ENCODE measurements at regions not wholly inside any gene's neighbourhood (a gene's known extent, or its start where the extent isn't known, plus 50 kb on each side); places are given as distances from the start of the nearest gene placed in this dataset.

DNA sequence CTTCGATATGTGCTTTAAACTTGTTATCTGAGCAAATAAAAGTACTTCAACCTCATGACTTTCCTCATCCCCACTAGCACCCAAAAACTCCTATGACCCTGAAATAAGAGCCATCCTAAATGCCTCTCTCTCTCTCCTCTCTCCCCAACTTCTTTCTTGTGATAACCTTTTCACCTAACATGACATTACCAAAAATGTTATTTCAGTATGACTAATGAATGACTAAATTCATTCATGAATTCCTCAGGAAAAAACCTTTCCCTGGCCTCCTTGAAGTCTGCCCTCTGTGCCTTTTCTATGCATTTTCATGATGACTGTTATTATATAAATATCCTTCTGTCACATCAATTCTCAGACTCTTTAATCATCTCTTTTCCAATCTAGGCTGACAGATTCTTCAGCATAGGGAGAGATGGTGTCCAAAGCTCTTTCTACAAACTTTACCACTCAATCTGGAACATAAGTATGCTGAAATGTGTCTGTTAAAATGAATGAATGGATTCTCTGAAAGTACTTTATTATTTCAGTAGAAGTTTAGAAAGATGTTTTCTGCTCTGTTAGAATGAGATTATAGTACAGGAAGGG, 114.3 kb upstream of the GGTLC1 start:
- Histone ChIP-seq H3K27ac (no peak overlapping the region), H3K9me3 (no peaks in the 10 kb centered on the region), H3K27me3 (no peaks in the 10 kb centered on the region), H3K36me3 (no peaks in the 10 kb centered on the region), H3K4me3 (no peak overlapping the region), H3K4me1 (no peaks in the 10 kb centered on the region)
- TF ChIP-seq, protein P1, sequence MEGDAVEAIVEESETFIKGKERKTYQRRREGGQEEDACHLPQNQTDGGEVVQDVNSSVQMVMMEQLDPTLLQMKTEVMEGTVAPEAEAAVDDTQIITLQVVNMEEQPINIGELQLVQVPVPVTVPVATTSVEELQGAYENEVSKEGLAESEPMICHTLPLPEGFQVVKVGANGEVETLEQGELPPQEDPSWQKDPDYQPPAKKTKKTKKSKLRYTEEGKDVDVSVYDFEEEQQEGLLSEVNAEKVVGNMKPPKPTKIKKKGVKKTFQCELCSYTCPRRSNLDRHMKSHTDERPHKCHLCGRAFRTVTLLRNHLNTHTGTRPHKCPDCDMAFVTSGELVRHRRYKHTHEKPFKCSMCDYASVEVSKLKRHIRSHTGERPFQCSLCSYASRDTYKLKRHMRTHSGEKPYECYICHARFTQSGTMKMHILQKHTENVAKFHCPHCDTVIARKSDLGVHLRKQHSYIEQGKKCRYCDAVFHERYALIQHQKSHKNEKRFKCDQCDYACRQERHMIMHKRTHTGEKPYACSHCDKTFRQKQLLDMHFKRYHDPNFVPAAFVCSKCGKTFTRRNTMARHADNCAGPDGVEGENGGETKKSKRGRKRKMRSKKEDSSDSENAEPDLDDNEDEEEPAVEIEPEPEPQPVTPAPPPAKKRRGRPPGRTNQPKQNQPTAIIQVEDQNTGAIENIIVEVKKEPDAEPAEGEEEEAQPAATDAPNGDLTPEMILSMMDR (IDR thresholded peaks at IDR 0.05), result no peak
- no peak for TF ChIP-seq POLR2A (IDR thresholded peaks at IDR 0.05)
- no peak for DNase-seq

DNA sequence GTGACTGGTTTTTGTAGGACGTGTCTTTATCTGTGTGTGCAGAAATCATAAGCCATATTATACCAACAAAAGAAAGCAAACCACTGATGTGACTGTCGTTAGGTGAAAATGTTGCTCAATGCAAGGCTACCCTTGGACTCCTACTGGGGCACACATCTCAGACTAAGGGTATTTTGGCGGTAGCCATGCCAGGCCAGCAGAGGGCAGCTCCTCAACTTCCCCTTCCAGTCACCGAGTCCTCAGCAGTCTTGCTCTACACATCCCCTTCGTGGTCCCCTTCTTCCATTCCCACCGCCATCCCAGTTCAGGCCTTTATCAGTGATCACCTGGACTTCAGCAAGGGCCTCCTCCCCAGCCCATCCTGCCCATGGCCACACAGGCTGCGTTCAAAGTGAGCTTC, 113.7 kb upstream of the GGTLC1 start:
- peak in 1 of 3 donors; percentile 51 for DNase-seq
- no peaks in the 10 kb centered on the region for H3K4me1 ChIP-seq
- H3K27me3 ChIP-seq, result no peaks in the 10 kb centered on the region

DNA sequence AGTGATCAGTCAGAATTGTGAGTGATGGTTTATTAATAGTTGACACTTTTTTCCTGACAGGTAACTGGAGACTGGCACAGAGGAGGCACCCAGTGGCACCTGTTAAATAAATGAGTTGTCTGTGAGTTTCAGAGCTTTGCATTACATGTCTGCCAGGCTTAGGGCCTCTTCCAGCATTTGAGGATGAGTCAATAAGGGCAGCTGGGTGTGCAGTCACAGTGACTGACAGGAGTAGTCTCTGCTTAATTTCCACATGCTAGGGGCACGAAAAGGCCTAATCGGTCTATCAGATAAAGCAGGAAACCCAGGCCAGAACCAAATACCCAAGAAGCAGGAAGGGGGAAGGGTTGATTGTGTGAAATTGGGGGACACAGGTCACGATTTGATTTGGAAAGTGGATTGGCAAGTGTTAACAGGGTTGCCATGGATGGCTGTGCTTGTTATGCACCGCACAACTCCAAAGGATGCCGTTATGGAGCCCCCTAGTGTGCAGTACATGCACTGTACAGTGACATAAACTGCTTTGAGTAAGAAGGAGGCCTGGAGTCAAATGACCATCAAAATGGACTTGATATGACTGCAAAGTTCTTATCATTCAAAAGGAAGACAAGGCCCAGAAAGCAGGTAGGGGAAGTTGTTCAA, 111.9 kb upstream of the GGTLC1 start:
- H3K9me3 ChIP-seq, result no peaks in the 10 kb centered on the region
- no peak overlapping the region for H3K4me3 ChIP-seq
- no peaks in the 10 kb centered on the region for H3K27me3 ChIP-seq
- no peaks in the 10 kb centered on the region for H3K36me3 ChIP-seq
- TF ChIP-seq POLR2A (IDR thresholded peaks at IDR 0.05), result no peak
- TF ChIP-seq, protein P1 (IDR thresholded peaks at IDR 0.05), result peak in 5 of 6 experiments; percentile 34 to 65 (median 54)
- peak in 2 of 3 donors; percentile 19 to 65 for DNase-seq
- H3K27ac ChIP-seq, result no peak overlapping the region
- no peaks in the 10 kb centered on the region for H3K4me1 ChIP-seq

More for the DNA sequence above, 113.7 kb upstream of the GGTLC1 start:
- H3K4me3 ChIP-seq, result no peak overlapping the region
- no peak overlapping the region for H3K27ac ChIP-seq
- no peaks in the 10 kb centered on the region for H3K36me3 ChIP-seq
- H3K9me3 ChIP-seq, result no peaks in the 10 kb centered on the region
- TF ChIP-seq, protein P1 (IDR thresholded peaks at IDR 0.05), result peak in 2 of 6 experiments; percentile 7 to 18
- no peak for TF ChIP-seq POLR2A (IDR thresholded peaks at IDR 0.05)

DNA sequence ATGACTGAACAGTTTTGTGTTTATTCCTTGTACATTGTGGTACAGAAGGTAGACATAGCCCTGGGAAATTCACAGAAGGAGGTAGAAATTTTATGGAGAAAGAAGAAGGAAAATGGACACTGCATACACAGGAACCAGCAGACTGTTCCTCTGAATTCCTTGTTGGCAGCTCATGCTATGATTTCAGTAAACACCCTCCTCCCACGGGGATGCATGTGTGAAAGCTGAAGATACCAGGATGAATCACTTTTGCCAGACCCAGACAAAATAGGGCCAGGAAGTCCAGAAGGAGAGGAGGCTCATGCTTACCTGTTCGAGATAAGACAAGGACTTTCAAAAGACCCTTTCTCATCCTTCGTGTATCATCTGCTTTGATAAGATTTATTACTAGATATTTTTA, 110.3 kb upstream of the GGTLC1 start:
- Histone ChIP-seq H3K4me1 (no peaks in the 10 kb centered on the region), H3K27me3 (no peaks in the 10 kb centered on the region), H3K9me3 (no peaks in the 10 kb centered on the region), H3K36me3 (no peaks in the 10 kb centered on the region), H3K4me3 (no peak overlapping the region), H3K27ac (no peak overlapping the region)
- TF ChIP-seq, protein P1 (IDR thresholded peaks at IDR 0.05), result no peak
- TF ChIP-seq POLR2A (IDR thresholded peaks at IDR 0.05), result no peak
- no peak for DNase-seq

DNA sequence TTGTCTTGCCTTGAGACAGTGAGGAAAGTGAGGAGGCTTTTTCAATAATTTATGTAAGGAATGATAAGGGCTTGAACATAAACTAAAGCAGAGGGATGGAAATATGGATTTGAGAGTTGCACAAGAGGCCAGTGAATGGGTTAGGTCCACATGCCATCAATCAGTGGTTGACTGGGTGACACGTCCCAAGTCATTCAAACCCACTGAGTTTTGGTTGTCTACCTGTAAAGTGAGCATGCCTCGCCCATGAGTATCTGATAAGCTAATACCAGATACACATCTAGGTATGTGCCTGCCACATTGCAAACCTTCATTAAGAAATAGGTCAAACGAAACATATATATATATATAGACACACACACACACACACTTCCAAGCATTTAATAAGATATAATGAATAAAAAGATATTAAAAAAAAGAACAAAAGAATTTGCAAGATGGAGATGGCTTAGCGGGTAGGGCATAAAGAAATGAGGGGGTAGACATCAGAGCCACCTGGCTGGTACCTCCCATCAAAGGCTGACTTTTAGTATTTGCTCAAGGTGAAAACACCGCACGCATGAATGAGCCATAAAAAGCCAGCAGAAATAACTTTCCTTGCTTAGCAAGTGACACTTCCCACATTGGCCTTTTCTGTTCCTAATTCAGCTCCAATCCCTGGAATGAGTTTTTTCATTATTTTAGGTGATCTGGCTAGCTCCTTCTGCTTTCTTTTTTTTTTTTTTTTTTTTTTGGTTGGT, 109.1 kb upstream of the GGTLC1 start:
- TF ChIP-seq, protein P1 (IDR thresholded peaks at IDR 0.05), result no peak
- TF ChIP-seq POLR2A (IDR thresholded peaks at IDR 0.05), result no peak
- Histone ChIP-seq H3K4me1 (no peaks in the 10 kb centered on the region), H3K4me3 (no peak overlapping the region), H3K36me3 (no peaks in the 10 kb centered on the region), H3K9me3 (no peaks in the 10 kb centered on the region), H3K27me3 (no peaks in the 10 kb centered on the region), H3K27ac (no peak overlapping the region)
- no peak for DNase-seq

Measured in Peyer's patch (tissue), 4 donors.